HepG2 (cell line): ENCODE measurements at regions not wholly inside any gene's neighbourhood (a gene's known extent, or its start where the extent isn't known, plus 50 kb on each side); places are given as distances from the start of the nearest gene placed in this dataset.

Experiments used
- ATAC-seq: fragments of 200-7000 bp; cut with Tn5 transposase; 3 replicates; pipeline ENCODE4 v1.9.1; 2020; ENCODE audit warnings: mild to moderate bottlenecking, moderate library complexity
- BruUV-seq: library from RNA; stranded (reverse); fragments of 400-500 nt; replicated peaks from 2 replicates; lab custom pipeline; 2021; lab: Mats Ljungman, UMichigan
- CTCF ChIA-PET: fragments of 300-600 bp; formaldehyde crosslinking; extraction: SDS; loops from one replicate; lab custom pipeline; 2021; ENCODE audit warnings: low total read pairs, inconsistent platforms, low intra/inter-chr PET ratio; lab: Yijun Ruan, JAX
- POLR2A ChIA-PET: fragments of 350-600 bp; sonication (Branson Sonifier 250); formaldehyde crosslinking; loops from one replicate; lab custom pipeline; 2020; ENCODE audit warnings: antibody characterized with exemption, inconsistent platforms; lab: Yijun Ruan, JAX
- DNase-seq: peaks from one replicate; pipeline ENCODE4 v3.0.0-alpha.2; 2015; ENCODE audit warnings: low spot score
- FAIRE-seq: peaks from 3 replicates; lab custom pipeline; 2011; peaks lifted over from hg19 to GRCh38; lab: Jason Lieb, UNC
- H2AFZ ChIP-seq: one replicate; pipeline ENCODE4 v1.6.1; 2011; ENCODE audit warnings: low read length, inconsistent platforms
- H3K27ac ChIP-seq: fragments of 300-600 bp; 3 replicates; pipeline ENCODE4 v1.8.0; 2011; ENCODE audit warnings: mixed run types, mild to moderate bottlenecking, mixed read lengths, low read length, inconsistent platforms; ENCODE audit not compliant: insufficient read depth; ENCODE audit errors: extremely low read length
- H3K27me3 ChIP-seq, 2 experiments: fragments of 200-600 bp in 1 of 2; 2 replicates in 1 of 2; 3 replicates in 1 of 2; pipeline versions ENCODE4 v1.6.0 to v1.8.0; 2011; ENCODE audit warnings: low read length in 2 of 2, mild to moderate bottlenecking in 2 of 2, moderate library complexity in 2 of 2, inconsistent platforms in 1 of 2; ENCODE audit not compliant: insufficient read depth in 2 of 2, control insufficient read depth in 1 of 2
- H3K36me3 ChIP-seq, 2 experiments: fragments of 200-600 bp in 1 of 2; replicated peaks in 1 of 2; 2 replicates in 1 of 2; 3 replicates in 1 of 2; pipeline versions ENCODE4 v1.5.1 to v1.8.0; 2011; ENCODE audit warnings: low read length in 2 of 2, inconsistent platforms in 1 of 2; ENCODE audit not compliant: insufficient read depth in 2 of 2, control insufficient read depth in 1 of 2
- H3K4me1 ChIP-seq: 2 replicates; pipeline ENCODE4 v1.5.1; 2012; ENCODE audit warnings: low read length, inconsistent platforms; ENCODE audit not compliant: insufficient read depth
- H3K4me2 ChIP-seq: 2 replicates; pipeline ENCODE4 v1.6.0; 2011; ENCODE audit warnings: low read depth, low read length, inconsistent platforms
- H3K4me3 ChIP-seq, 3 experiments: fragments of 200-600 bp in 1 of 3; sonication (generic), shearing (Covaris generic) in 1 of 3; replicated peaks in 1 of 3; 2 replicates each; pipeline ENCODE4 v1.5.1; 2011 to 2016; ENCODE audit warnings: low read length in 3 of 3, inconsistent platforms in 2 of 3, low read depth in 2 of 3, mild to moderate bottlenecking in 2 of 3, control low read depth in 1 of 3, mixed read lengths in 1 of 3; ENCODE audit not compliant: insufficient read depth in 1 of 3
- H3K79me2 ChIP-seq: one replicate; pipeline ENCODE4 v1.6.1; 2011; ENCODE audit warnings: low read length, inconsistent platforms; ENCODE audit not compliant: insufficient read depth
- H3K9ac ChIP-seq: 2 replicates; pipeline ENCODE4 v1.6.0; 2011; ENCODE audit warnings: mild to moderate bottlenecking, low read depth, low read length, inconsistent platforms; ENCODE audit not compliant: insufficient read depth
- H3K9me3 ChIP-seq: 2 replicates; pipeline ENCODE4 v1.5.1; 2012; ENCODE audit warnings: mild to moderate bottlenecking, low read length
- H4K20me1 ChIP-seq: 2 replicates; pipeline ENCODE4 v1.6.0; 2011; ENCODE audit warnings: inconsistent platforms, mild to moderate bottlenecking, low read length, moderate library complexity; ENCODE audit not compliant: insufficient read depth
- ERF ChIP-seq: IDR thresholded peaks from 2 replicates; pipeline ENCODE4 v1.6.1; 2018; ENCODE audit warnings: missing biosample characterization, missing genetic modification reagents
- IKZF1 ChIP-seq: fragments of 450-650 bp; IDR thresholded peaks from 2 replicates; pipeline ENCODE4 v1.7.1; 2016
- NFRKB ChIP-seq: fragments of 450-650 bp; IDR thresholded peaks from 2 replicates; pipeline ENCODE4 v1.6.1; 2017
- NPAS2 ChIP-seq: sonication (generic); formaldehyde crosslinking; IDR thresholded peaks from 2 replicates; pipeline ENCODE4 v1.8.0; 2022; ENCODE audit warnings: mild to moderate bottlenecking, missing genetic modification reagents, borderline replicate concordance
- PHF20 ChIP-seq: sonication (generic); formaldehyde crosslinking; IDR thresholded peaks from 2 replicates; pipeline ENCODE4 v1.5.0; 2020; ENCODE audit warnings: mild to moderate bottlenecking, missing genetic modification reagents
- ZNF235 ChIP-seq: sonication (generic); formaldehyde crosslinking; IDR thresholded peaks from 2 replicates; pipeline ENCODE4 v1.8.1; 2023; ENCODE audit warnings: mild to moderate bottlenecking, missing genetic modification reagents, borderline replicate concordance
- ZNF253 ChIP-seq: sonication (generic); formaldehyde crosslinking; IDR thresholded peaks from 2 replicates; pipeline ENCODE4 v1.8.0; 2022; ENCODE audit warnings: mild to moderate bottlenecking, missing genetic modification reagents, borderline replicate concordance
- ZNF326 ChIP-seq: sonication (generic); formaldehyde crosslinking; IDR thresholded peaks from 2 replicates; pipeline ENCODE4 v1.4.0; 2020; ENCODE audit warnings: missing genetic modification reagents, borderline replicate concordance
- ZNF337 ChIP-seq: sonication (generic); formaldehyde crosslinking; IDR thresholded peaks from 2 replicates; pipeline ENCODE4 v1.5.1; 2020; ENCODE audit warnings: missing genetic modification reagents, low read depth, mild to moderate bottlenecking, borderline replicate concordance
- ZNF543 ChIP-seq: sonication (generic); formaldehyde crosslinking; IDR thresholded peaks from 2 replicates; pipeline ENCODE4 v1.4.0; 2020; ENCODE audit warnings: mild to moderate bottlenecking, missing genetic modification reagents
- ZNF598 ChIP-seq: sonication (generic); formaldehyde crosslinking; IDR thresholded peaks from 2 replicates; pipeline ENCODE4 v1.5.1; 2020; ENCODE audit warnings: mild to moderate bottlenecking, missing genetic modification reagents, borderline replicate concordance
- ZNF768 ChIP-seq: sonication (generic); formaldehyde crosslinking; IDR thresholded peaks from 2 replicates; pipeline ENCODE4 v1.4.0; 2020; ENCODE audit warnings: missing genetic modification reagents
- ZSCAN22 ChIP-seq: sonication (generic); formaldehyde crosslinking; IDR thresholded peaks from 2 replicates; pipeline ENCODE4 v1.4.0; 2020; ENCODE audit warnings: mild to moderate bottlenecking, missing genetic modification reagents
- WGBS: methylation state at CpG from one replicate; pipeline ENCODE4 v1.1.6; 2017; ENCODE audit warnings: low lambda C conversion rate; 5-methylcytosine and 5-hydroxymethylcytosine counted together
- in situ Hi-C: cut with HindIII; loops from 2 replicates; pipeline ENCODE4 v1.10.0; 2017; ENCODE audit warnings: low pct_unique_long_range_greater_than_20kb; ENCODE audit not compliant: extremely low pct_ligation_motif_present
- intact Hi-C: fragments of 100-400 bp; cut with micrococcal nuclease; formaldehyde crosslinking; loops from one replicate; pipeline ENCODE4 v1.10.0; 2022; ENCODE audit not compliant: unreplicated experiment
- TF ChIP-seq, protein P1 (sequence below): sonication (generic); formaldehyde crosslinking; IDR thresholded peaks from 2 replicates; pipeline ENCODE4 v1.4.0; 2020; ENCODE audit warnings: mild to moderate bottlenecking, missing genetic modification reagents
- TF ChIP-seq, protein P2 (sequence below): sonication (generic); formaldehyde crosslinking; IDR thresholded peaks from 2 replicates; pipeline ENCODE4 v1.9.0; 2021; ENCODE audit warnings: missing genetic modification reagents, mild to moderate bottlenecking, borderline replicate concordance
- TF ChIP-seq, protein P3 (sequence below), 2 experiments: sonication (generic) in 1 of 2; formaldehyde crosslinking in 1 of 2; IDR thresholded peaks; 2 replicates each; pipeline versions ENCODE4 v1.4.0 to v1.6.1; 2016 to 2020; ENCODE audit warnings: borderline replicate concordance in 1 of 2, low read depth in 1 of 2, mild to moderate bottlenecking in 1 of 2, missing genetic modification reagents in 1 of 2

DNA sequence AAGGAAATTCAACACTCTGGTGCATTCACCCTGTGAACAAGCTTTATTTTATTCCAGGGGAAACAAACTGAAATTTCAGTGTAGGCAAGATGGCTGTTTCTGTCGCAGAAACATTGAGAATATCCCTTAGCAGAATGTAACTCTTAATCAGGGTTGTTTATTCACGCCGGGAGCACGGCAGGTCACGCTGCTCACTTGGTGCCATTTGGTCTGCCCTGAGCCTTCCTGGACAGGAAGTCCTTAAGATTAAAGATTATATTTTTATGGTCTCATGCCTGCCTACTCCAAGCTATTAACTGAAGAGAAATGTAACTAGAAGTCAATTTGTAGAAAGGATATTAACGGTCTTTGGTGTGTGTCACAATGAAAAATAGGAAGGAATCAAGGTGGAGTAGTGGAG is 185.3 kb upstream of the ARGLU1 start:
- TF ChIP-seq ZNF326 (CRISPR knock-in tag) (no peak), ERF (CRISPR knock-in tag) (no peak), ZNF543 (CRISPR knock-in tag) (no peak), PHF20 (no peak), NPAS2 (CRISPR knock-in tag) (no peak), NFRKB (no peak), ZNF253 (CRISPR knock-in tag) (no peak), ZSCAN22 (CRISPR knock-in tag) (no peak), ZNF768 (CRISPR knock-in tag) (no peak), ZNF235 (CRISPR knock-in tag) (no peak), ZNF337 (CRISPR knock-in tag) (no peak), IKZF1 (no peak), ZNF598 (CRISPR knock-in tag) (no peak)
- TF ChIP-seq, protein P1, sequence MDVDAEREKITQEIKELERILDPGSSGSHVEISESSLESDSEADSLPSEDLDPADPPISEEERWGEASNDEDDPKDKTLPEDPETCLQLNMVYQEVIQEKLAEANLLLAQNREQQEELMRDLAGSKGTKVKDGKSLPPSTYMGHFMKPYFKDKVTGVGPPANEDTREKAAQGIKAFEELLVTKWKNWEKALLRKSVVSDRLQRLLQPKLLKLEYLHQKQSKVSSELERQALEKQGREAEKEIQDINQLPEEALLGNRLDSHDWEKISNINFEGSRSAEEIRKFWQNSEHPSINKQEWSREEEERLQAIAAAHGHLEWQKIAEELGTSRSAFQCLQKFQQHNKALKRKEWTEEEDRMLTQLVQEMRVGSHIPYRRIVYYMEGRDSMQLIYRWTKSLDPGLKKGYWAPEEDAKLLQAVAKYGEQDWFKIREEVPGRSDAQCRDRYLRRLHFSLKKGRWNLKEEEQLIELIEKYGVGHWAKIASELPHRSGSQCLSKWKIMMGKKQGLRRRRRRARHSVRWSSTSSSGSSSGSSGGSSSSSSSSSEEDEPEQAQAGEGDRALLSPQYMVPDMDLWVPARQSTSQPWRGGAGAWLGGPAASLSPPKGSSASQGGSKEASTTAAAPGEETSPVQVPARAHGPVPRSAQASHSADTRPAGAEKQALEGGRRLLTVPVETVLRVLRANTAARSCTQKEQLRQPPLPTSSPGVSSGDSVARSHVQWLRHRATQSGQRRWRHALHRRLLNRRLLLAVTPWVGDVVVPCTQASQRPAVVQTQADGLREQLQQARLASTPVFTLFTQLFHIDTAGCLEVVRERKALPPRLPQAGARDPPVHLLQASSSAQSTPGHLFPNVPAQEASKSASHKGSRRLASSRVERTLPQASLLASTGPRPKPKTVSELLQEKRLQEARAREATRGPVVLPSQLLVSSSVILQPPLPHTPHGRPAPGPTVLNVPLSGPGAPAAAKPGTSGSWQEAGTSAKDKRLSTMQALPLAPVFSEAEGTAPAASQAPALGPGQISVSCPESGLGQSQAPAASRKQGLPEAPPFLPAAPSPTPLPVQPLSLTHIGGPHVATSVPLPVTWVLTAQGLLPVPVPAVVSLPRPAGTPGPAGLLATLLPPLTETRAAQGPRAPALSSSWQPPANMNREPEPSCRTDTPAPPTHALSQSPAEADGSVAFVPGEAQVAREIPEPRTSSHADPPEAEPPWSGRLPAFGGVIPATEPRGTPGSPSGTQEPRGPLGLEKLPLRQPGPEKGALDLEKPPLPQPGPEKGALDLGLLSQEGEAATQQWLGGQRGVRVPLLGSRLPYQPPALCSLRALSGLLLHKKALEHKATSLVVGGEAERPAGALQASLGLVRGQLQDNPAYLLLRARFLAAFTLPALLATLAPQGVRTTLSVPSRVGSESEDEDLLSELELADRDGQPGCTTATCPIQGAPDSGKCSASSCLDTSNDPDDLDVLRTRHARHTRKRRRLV, result no peak
- TF ChIP-seq, protein P2, sequence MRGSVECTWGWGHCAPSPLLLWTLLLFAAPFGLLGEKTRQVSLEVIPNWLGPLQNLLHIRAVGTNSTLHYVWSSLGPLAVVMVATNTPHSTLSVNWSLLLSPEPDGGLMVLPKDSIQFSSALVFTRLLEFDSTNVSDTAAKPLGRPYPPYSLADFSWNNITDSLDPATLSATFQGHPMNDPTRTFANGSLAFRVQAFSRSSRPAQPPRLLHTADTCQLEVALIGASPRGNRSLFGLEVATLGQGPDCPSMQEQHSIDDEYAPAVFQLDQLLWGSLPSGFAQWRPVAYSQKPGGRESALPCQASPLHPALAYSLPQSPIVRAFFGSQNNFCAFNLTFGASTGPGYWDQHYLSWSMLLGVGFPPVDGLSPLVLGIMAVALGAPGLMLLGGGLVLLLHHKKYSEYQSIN (CRISPR knock-in tag), result no peak
- TF ChIP-seq, protein P3, sequence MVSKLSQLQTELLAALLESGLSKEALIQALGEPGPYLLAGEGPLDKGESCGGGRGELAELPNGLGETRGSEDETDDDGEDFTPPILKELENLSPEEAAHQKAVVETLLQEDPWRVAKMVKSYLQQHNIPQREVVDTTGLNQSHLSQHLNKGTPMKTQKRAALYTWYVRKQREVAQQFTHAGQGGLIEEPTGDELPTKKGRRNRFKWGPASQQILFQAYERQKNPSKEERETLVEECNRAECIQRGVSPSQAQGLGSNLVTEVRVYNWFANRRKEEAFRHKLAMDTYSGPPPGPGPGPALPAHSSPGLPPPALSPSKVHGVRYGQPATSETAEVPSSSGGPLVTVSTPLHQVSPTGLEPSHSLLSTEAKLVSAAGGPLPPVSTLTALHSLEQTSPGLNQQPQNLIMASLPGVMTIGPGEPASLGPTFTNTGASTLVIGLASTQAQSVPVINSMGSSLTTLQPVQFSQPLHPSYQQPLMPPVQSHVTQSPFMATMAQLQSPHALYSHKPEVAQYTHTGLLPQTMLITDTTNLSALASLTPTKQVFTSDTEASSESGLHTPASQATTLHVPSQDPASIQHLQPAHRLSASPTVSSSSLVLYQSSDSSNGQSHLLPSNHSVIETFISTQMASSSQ (IDR thresholded peaks at IDR 0.05; ENCODE audit: low read depth), result no peak
- TF ChIP-seq, protein P3 (CRISPR knock-in tag; IDR thresholded peaks at IDR 0.05; ENCODE audit: borderline replicate concordance), result no peak
- POLR2A ChIA-PET, result no interaction called here
- Histone ChIP-seq H3K9ac (no peak overlapping the region), H2AFZ (no peak overlapping the region), H3K36me3 (no peaks in the 10 kb centered on the region), H3K4me2 (no peak overlapping the region), H3K27ac (no peak overlapping the region), H3K79me2 (no peaks in the 10 kb centered on the region), H3K4me1 (peaks cover 14% of the 10 kb centered on the region), H4K20me1 (no peaks in the 10 kb centered on the region), H3K9me3 (no peaks in the 10 kb centered on the region), H3K4me3 (no peak overlapping the region), H3K27me3 (no peaks in the 10 kb centered on the region)
- in situ Hi-C loops, result no loop called here
- DNase-seq, result no peak
- WGBS, result 61% methylated on average over 6 of the region's 6 CpGs
- intact Hi-C loops, result no loop called here
- CTCF ChIA-PET, result no interaction called here
- FAIRE-seq, result no peak
- ATAC-seq, result no peak
- no TSS peak for BruUV-seq
